Thyroid gland (tissue), 4 donors: ENCODE measurements at regions not wholly inside any gene's neighbourhood (a gene's known extent, or its start where the extent isn't known, plus 50 kb on each side); places are given as distances from the start of the nearest gene placed in this dataset.
"Not testable (repeated sequence)": the region's sequence is repeated elsewhere in the genome, so short reads cannot be mapped to it uniquely, and the experiment has no call there.

Source experiments
- DNase-seq, 2 donors: peaks; one replicate each; pipeline ENCODE4 v3.0.0-alpha.2; 2019
- H3K27ac ChIP-seq, 3 donors: fragments of 200-600 bp; sonication (generic); 1 replicate in 2 of 3; 2 replicates in 1 of 3; pipeline ENCODE4 v1.5.1; 2016 to 2019; ENCODE audit warnings: mild to moderate bottlenecking in 1 of 3, moderate library complexity in 1 of 3
- H3K27me3 ChIP-seq: fragments of 200-600 bp; sonication (generic); one replicate; pipeline ENCODE4 v1.5.1; 2019
- H3K36me3 ChIP-seq, 2 donors: fragments of 200-600 bp; sonication (generic); one replicate each; pipeline ENCODE4 v1.5.1; 2016 to 2019
- H3K4me1 ChIP-seq, 2 donors: fragments of 200-600 bp; sonication (generic); one replicate each; pipeline ENCODE4 v1.5.1; 2017 to 2019
- H3K4me3 ChIP-seq, 3 donors: fragments of 200-600 bp; sonication (generic); replicated peaks in 1 of 3; 1 replicate in 2 of 3; 2 replicates in 1 of 3; pipeline ENCODE4 v1.5.1; 2016; ENCODE audit warnings: mild to moderate bottlenecking in 1 of 3
- H3K9me3 ChIP-seq: fragments of 200-600 bp; sonication (generic); one replicate; pipeline ENCODE4 v1.5.1; 2017
- POLR2A ChIP-seq, 2 donors: fragments of 450-650 bp; IDR thresholded peaks; one replicate each; pipeline ENCODE4 v1.6.1; 2017; ENCODE audit warnings: antibody characterized with exemption in 2 of 2, mild to moderate bottlenecking in 2 of 2, moderate library complexity in 1 of 2
- WGBS, 2 donors: methylation state at CpG; one replicate each; pipeline ENCODE4 v1.1.5; 2017; 5-methylcytosine and 5-hydroxymethylcytosine counted together
- intact Hi-C: fragments of 100-400 bp; cut with DNase I; formaldehyde crosslinking; loops from one replicate; pipeline ENCODE4 v1.15.1; 2023
- TF ChIP-seq, protein P1 (sequence below), 6 experiments: fragments of 200-600 bp in 3 of 6; fragments of 450-650 bp in 3 of 6; sonication (generic) in 3 of 6; IDR thresholded peaks; one replicate each; pipeline ENCODE4 v1.5.1; 2016 to 2019; ENCODE audit warnings: antibody characterized with exemption in 6 of 6, mild to moderate bottlenecking in 2 of 6, inconsistent platforms in 1 of 6, moderate library complexity in 1 of 6

DNA sequence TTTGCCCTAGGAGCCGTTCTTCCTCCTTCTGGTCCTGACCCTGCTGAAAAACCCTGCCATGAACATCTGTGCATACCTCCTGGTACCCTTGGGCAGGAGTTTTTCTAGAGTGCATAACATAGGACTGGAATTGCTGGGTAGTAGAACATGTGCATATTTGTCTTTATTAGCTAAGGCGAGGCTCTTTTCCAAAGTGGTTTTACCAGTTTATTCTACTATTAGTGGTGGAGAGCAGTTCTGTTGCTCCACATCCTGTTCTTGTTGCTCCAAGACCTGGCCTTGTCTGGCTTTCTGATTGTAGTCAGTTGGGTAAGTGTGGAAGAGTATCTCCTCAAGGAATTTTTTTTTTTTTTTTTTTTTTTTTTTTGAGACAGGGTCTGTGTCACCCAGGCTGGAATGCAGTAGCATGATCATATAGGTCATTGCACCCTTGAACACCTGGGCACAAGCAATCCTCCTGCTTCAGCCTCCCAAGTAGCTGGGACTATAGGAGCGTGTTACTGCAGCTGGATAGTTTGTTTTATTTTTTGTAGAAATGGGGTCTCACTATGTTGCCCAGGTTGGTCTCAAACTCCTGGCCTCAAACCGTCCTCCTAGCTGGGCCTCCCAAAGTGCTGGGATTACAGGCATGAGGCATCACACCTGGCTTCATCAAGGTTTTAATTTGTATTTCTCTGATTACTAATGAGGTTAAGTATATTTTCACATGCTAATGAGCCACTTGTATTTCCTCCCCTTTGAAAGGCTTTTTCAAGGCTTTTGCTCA, 85.2 kb downstream of the SPRY4 start:
- TF ChIP-seq, protein P1, sequence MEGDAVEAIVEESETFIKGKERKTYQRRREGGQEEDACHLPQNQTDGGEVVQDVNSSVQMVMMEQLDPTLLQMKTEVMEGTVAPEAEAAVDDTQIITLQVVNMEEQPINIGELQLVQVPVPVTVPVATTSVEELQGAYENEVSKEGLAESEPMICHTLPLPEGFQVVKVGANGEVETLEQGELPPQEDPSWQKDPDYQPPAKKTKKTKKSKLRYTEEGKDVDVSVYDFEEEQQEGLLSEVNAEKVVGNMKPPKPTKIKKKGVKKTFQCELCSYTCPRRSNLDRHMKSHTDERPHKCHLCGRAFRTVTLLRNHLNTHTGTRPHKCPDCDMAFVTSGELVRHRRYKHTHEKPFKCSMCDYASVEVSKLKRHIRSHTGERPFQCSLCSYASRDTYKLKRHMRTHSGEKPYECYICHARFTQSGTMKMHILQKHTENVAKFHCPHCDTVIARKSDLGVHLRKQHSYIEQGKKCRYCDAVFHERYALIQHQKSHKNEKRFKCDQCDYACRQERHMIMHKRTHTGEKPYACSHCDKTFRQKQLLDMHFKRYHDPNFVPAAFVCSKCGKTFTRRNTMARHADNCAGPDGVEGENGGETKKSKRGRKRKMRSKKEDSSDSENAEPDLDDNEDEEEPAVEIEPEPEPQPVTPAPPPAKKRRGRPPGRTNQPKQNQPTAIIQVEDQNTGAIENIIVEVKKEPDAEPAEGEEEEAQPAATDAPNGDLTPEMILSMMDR (IDR thresholded peaks at IDR 0.05) = no peak
- TF ChIP-seq POLR2A (IDR thresholded peaks at IDR 0.05) = no peak
- 88 to 93% methylated on average over 4 of the region's 4 CpGs for WGBS, 2 donors
- Histone ChIP-seq H3K27ac (no peak overlapping the region), H3K9me3 (no peaks in the 10 kb centered on the region), H3K4me1 (peaks cover 0 to 3% of the 10 kb centered on the region in 2 donors), H3K4me3 (no peak overlapping the region), H3K27me3 (no peaks in the 10 kb centered on the region), H3K36me3 (no peaks in the 10 kb centered on the region)
- intact Hi-C loops = no loop called here
- DNase-seq = no peak

DNA sequence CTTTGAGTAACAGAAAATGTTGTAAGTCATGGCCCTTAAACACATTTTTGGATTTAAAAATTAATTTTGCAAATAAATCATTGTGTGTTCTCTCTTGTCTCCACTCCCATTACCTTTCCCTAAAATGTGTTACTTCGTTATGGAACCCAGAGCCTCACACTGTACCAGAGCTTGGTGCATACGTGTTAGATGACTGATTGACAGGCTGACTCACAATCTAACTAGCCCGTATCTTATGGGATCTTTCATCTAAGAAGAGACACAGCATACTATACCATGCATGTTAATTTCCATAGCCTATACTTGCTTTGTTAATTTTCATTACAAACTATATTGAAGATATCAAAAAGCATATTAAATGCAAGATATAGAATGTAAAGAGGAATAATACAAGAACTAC, 87.1 kb downstream of the SPRY4 start:
- no peaks in the 10 kb centered on the region for H3K27me3 ChIP-seq
- intact Hi-C loops = no loop called here
- no peak overlapping the region for H3K4me3 ChIP-seq
- TF ChIP-seq POLR2A (IDR thresholded peaks at IDR 0.05) = no peak
- TF ChIP-seq, protein P1 (IDR thresholded peaks at IDR 0.05) = no peak
- peaks cover 0 to 3% of the 10 kb centered on the region in 2 donors for H3K4me1 ChIP-seq
- 91 to 97% methylated on average over 3 of the region's 3 CpGs for WGBS, 2 donors
- no peak overlapping the region for H3K27ac ChIP-seq
- no peaks in the 10 kb centered on the region for H3K9me3 ChIP-seq
- no peak for DNase-seq
- H3K36me3 ChIP-seq = no peaks in the 10 kb centered on the region

DNA sequence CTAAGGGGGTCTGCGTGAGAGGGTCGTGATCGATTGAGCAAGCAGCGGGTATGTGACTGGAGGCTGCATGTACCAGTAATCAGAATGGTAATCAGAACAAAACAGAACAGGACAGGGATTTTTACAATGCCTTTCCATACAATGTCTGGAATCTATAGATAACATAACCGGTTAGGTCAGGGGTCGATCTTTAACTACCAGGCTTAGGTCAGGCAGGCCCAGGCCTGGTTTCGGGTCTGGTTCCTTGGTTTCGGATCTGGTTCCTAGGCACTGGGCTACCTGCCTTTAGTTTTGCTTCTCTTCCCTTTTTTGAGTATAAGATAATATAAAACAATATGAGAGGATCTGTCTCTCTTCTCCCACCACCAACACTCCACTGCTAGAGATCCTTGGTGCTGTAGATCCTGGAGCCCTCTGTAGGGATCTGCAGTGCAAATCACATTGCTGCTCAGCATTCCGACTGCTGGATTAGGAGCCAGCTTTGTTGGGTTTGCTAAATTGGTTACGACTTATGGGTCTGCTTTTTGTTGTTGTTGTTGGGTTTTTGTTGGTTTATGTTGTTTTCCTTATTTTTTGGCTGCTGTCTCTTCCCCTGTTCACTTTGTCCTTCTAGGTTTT, 88.0 kb downstream of the SPRY4 start:
- DNase-seq, H3K4me3 ChIP-seq, H3K27me3 ChIP-seq, intact Hi-C loops, H3K4me1 ChIP-seq, H3K36me3 ChIP-seq, H3K9me3 ChIP-seq, H3K27ac ChIP-seq: not testable (repeated sequence)
- 79 to 90% methylated on average over 10 of the region's 10 CpGs for WGBS, 2 donors

DNA sequence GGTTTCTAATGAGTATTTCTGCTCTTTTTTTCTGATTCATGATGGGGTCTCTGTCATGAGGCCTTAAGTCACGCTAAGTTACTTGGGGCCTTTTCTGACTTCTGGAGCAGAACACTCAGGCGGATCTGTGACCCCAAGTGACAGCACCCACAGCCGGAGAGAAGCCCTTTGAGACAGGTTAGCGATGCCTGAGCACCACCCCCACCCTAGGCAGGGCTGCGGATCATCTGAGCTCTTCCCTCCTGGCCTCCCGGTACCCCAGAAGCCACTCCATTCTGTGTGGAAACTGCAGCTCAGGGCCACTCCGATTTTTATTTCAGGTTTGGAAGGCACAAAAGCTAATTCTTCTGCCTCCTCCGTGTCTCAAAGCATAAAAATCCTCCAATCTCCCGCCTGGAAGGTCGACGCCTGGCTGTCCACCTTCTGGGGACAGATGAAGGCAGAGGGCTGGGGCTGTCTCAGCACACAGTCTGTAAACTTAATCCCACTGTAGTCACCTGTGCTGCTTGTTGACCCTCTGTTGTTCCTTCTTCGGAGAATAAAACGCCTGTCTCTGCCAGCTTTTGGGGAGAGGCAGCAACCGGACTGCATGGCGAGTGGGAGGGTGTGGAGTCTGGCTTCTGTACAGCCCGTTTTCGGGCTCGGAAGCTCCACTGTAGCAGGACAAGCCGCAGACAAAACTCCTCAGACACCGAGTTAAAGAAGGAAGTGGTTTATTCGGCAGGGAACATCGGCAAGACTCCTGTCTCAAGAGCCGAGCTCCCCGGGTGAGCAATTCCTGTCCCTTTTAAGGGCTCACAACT, 88.8 kb downstream of the SPRY4 start:
- no peak overlapping the region for H3K27ac ChIP-seq
- peaks cover 0 to 3% of the 10 kb centered on the region in 2 donors for H3K4me1 ChIP-seq
- no peaks in the 10 kb centered on the region for H3K27me3 ChIP-seq
- 77 to 85% methylated on average over 22 to 23 of the region's 24 CpGs for WGBS, 2 donors
- DNase-seq = no peak
- no peaks in the 10 kb centered on the region for H3K9me3 ChIP-seq
- H3K36me3 ChIP-seq = no peaks in the 10 kb centered on the region
- intact Hi-C loops = no loop called here
- TF ChIP-seq POLR2A (IDR thresholded peaks at IDR 0.05) = no peak
- TF ChIP-seq, protein P1 (IDR thresholded peaks at IDR 0.05) = no peak
- no peak overlapping the region for H3K4me3 ChIP-seq

DNA sequence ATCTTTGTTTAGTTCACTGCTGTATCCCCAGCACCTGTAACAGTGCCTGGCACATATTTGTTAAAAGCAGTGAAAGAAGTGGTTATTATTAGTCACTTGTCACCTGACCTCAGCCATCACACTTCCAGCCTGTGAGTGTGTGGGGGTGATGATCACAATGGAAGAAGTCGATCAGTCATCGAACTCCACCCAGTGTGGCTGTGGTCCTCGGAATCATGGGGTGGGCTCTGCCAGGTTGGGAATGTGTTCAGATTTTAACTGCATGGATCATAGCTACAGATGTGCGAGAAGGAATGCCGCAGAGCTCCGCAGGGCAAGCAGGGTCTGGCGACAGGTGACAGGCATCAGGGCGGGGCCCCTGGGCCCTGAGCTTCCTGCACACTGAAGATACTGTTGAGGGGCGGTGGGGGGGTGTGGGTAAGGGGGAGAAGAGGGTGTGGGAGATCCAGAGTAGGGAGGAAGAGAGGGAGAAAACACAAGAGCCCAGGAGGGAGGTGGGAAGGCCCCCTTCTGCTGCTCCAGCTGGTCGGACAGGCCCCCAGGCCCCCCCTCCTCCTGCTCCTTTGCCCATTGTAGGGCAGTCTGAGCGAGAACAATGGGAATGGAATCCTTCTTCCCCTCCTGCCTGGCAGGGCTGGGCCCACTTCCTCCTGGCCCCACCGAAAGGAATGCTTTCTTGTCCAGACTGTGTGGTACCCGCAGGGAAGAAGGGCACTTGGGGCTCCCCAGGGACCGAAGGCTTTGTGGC, 89.6 kb downstream of the SPRY4 start:
- Histone ChIP-seq H3K36me3 (no peaks in the 10 kb centered on the region), H3K27ac (no peak overlapping the region), H3K4me1 (peaks cover 0 to 3% of the 10 kb centered on the region in 2 donors), H3K27me3 (no peaks in the 10 kb centered on the region), H3K4me3 (no peak overlapping the region), H3K9me3 (no peaks in the 10 kb centered on the region)
- WGBS, 2 donors = 42 to 52% methylated on average over 12 to 14 of the region's 14 CpGs
- intact Hi-C loops = no loop called here
- no peak for DNase-seq
- no peak for TF ChIP-seq POLR2A (IDR thresholded peaks at IDR 0.05)
- TF ChIP-seq, protein P1 (IDR thresholded peaks at IDR 0.05) = no peak
